Caco-2 (cell line): ENCODE measurements at regions not wholly inside any gene's neighbourhood (a gene's known extent, or its start where the extent isn't known, plus 50 kb on each side); places are given as distances from the start of the nearest gene placed in this dataset.

Experiments
- BruUV-seq: library from RNA; stranded (reverse); fragments of 400-500 nt; replicated peaks from 2 replicates; lab custom pipeline; 2021; lab: Mats Ljungman, UMichigan
- CTCF ChIA-PET: fragments of 300-600 bp; sonication (Branson Sonifier 250); formaldehyde crosslinking; loops from one replicate; lab custom pipeline; 2022; ENCODE audit warnings: antibody characterized with exemption; lab: Charles Lee
- POLR2A ChIA-PET: fragments of 300-600 bp; sonication (Branson Sonifier 250); formaldehyde crosslinking; loops from one replicate; lab custom pipeline; 2022; ENCODE audit warnings: antibody characterized with exemption; lab: Charles Lee
- DNase-seq, 2 experiments: peaks; one replicate each; pipeline versions ENCODE4 v3.0.0 to v3.0.0-alpha.2; 2020 to 2022
- H3K27me3 ChIP-seq: replicated peaks from 2 replicates; pipeline ENCODE4 v1.6.0; 2011; ENCODE audit warnings: low read length; ENCODE audit not compliant: control insufficient read depth, insufficient read depth
- H3K36me3 ChIP-seq: 2 replicates; pipeline ENCODE4 v1.5.1; 2011; ENCODE audit warnings: low read length; ENCODE audit not compliant: control insufficient read depth, insufficient read depth
- H3K4me1 ChIP-seq: fragments of 250-450 bp; sonication (Bioruptor Pico); 2 replicates; pipeline ENCODE4 v1.5.1; 2020; ENCODE audit warnings: mild to moderate bottlenecking
- H3K4me3 ChIP-seq: 2 replicates; pipeline ENCODE4 v1.5.1; 2011; ENCODE audit warnings: low read depth, mild to moderate bottlenecking, control low read depth, low read length
- H3K9me3 ChIP-seq: fragments of 250-450 bp; sonication (Bioruptor Pico); 2 replicates; pipeline ENCODE4 v1.5.1; 2020; ENCODE audit warnings: mild to moderate bottlenecking, moderate library complexity
- H3K27ac Mint-ChIP-seq: one replicate; pipeline ENCODE4 v1.8.0; 2022; ENCODE audit warnings: mixed read lengths; ENCODE audit not compliant: unreplicated experiment
- H3K27me3 Mint-ChIP-seq: one replicate; pipeline ENCODE4 v1.8.0; 2022; ENCODE audit warnings: mixed read lengths; ENCODE audit not compliant: insufficient read depth, unreplicated experiment
- H3K36me3 Mint-ChIP-seq: one replicate; pipeline ENCODE4 v1.8.0; 2022; ENCODE audit warnings: mild to moderate bottlenecking, mixed read lengths; ENCODE audit not compliant: insufficient read depth, unreplicated experiment
- H3K4me1 Mint-ChIP-seq: one replicate; pipeline ENCODE4 v1.8.0; 2022; ENCODE audit warnings: low read depth, mixed read lengths; ENCODE audit not compliant: unreplicated experiment
- H3K4me3 Mint-ChIP-seq: one replicate; pipeline ENCODE4 v1.8.0; 2022; ENCODE audit warnings: mild to moderate bottlenecking, moderate library complexity, mixed read lengths; ENCODE audit not compliant: unreplicated experiment
- H3K9me3 Mint-ChIP-seq: one replicate; pipeline ENCODE4 v1.8.0; 2022; ENCODE audit warnings: mixed read lengths; ENCODE audit not compliant: unreplicated experiment
- CTCF ChIP-seq, 2 experiments: fragments of 200-600 bp in 1 of 2; IDR thresholded peaks; 1 replicate in 1 of 2; 2 replicates in 1 of 2; pipeline versions ENCODE4 v1.5.1 to v1.8.0; 2011 to 2022; ENCODE audit warnings: antibody characterized with exemption in 1 of 2, control low read depth in 1 of 2, inconsistent platforms in 1 of 2, low read depth in 1 of 2, low read length in 1 of 2, mild to moderate bottlenecking in 1 of 2, moderate library complexity in 1 of 2; ENCODE audit not compliant: insufficient read depth in 1 of 2, severe bottlenecking in 1 of 2, unreplicated experiment in 1 of 2
- intact Hi-C: fragments of 100-400 bp; cut with micrococcal nuclease; formaldehyde crosslinking; loops from one replicate; pipeline ENCODE4 v1.10.0; 2022; ENCODE audit not compliant: unreplicated experiment

GRCh38 chr2:65654496-65654895 is 222.1 kb upstream of the SPRED2 start:
- Mint-ChIP-seq H3K36me3 (no peaks in the 10 kb centered on the region), H3K27me3 (no peaks in the 10 kb centered on the region), H3K4me1 (peaks cover 7% of the 10 kb centered on the region), H3K27ac (no peak overlapping the region), H3K4me3 (no peak overlapping the region), H3K9me3 (no peaks in the 10 kb centered on the region)
- intact Hi-C loops, result no loop called here
- Histone ChIP-seq H3K4me1 (peaks cover 10% of the 10 kb centered on the region), H3K36me3 (no peaks in the 10 kb centered on the region), H3K27me3 (no peaks in the 10 kb centered on the region), H3K4me3 (no peak overlapping the region), H3K9me3 (no peaks in the 10 kb centered on the region)
- no TSS peak for BruUV-seq
- no peak for DNase-seq
- ChIA-PET CTCF (no interaction called here), POLR2A (no interaction called here)
- no peak for TF ChIP-seq CTCF (IDR thresholded peaks at IDR 0.05; ENCODE audit: insufficient read depth in 1 of 2, low read depth in 1 of 2, low read length in 1 of 2, severe bottlenecking in 1 of 2, unreplicated experiment in 1 of 2)

GRCh38 chr2:65652066-65652465 is 219.7 kb upstream of the SPRED2 start:
- no peaks in the 10 kb centered on the region for H3K36me3 ChIP-seq
- ChIA-PET CTCF (no interaction called here), POLR2A (no interaction called here)
- H3K9me3 ChIP-seq, result no peaks in the 10 kb centered on the region
- H3K36me3 Mint-ChIP-seq, result no peaks in the 10 kb centered on the region
- H3K4me1 ChIP-seq, result no peaks in the 10 kb centered on the region
- no TSS peak for BruUV-seq
- H3K9me3 Mint-ChIP-seq, result no peaks in the 10 kb centered on the region
- no peak for DNase-seq
- intact Hi-C loops, result no loop called here
- H3K27ac Mint-ChIP-seq, result no peak overlapping the region
- no peak overlapping the region for H3K4me3 Mint-ChIP-seq
- no peak for TF ChIP-seq CTCF (IDR thresholded peaks at IDR 0.05; ENCODE audit: insufficient read depth in 1 of 2, low read depth in 1 of 2, low read length in 1 of 2, severe bottlenecking in 1 of 2, unreplicated experiment in 1 of 2)
- no peak overlapping the region for H3K4me3 ChIP-seq
- no peaks in the 10 kb centered on the region for H3K27me3 ChIP-seq
- no peaks in the 10 kb centered on the region for H3K4me1 Mint-ChIP-seq
- H3K27me3 Mint-ChIP-seq, result peaks cover 4% of the 10 kb centered on the region

- BruUV-seq, result no TSS peak
- no peak for TF ChIP-seq CTCF (IDR thresholded peaks at IDR 0.05; ENCODE audit: insufficient read depth in 1 of 2, low read depth in 1 of 2, low read length in 1 of 2, severe bottlenecking in 1 of 2, unreplicated experiment in 1 of 2)
- no peaks in the 10 kb centered on the region for H3K4me1 ChIP-seq
- no peaks in the 10 kb centered on the region for H3K9me3 Mint-ChIP-seq
- H3K27me3 ChIP-seq, result no peaks in the 10 kb centered on the region
- no peaks in the 10 kb centered on the region for H3K36me3 Mint-ChIP-seq
- no peak overlapping the region for H3K4me3 Mint-ChIP-seq
- H3K9me3 ChIP-seq, result no peaks in the 10 kb centered on the region
- POLR2A ChIA-PET, result no interaction called here
- H3K4me3 ChIP-seq, result no peak overlapping the region
- H3K4me1 Mint-ChIP-seq, result no peaks in the 10 kb centered on the region
- H3K27me3 Mint-ChIP-seq, result peaks cover 4% of the 10 kb centered on the region
- H3K27ac Mint-ChIP-seq, result no peak overlapping the region
- intact Hi-C loops, result no loop called here
- DNase-seq, result no peak
- CTCF ChIA-PET, result interaction anchor here (1.1 kb wide), 1 partner anchor 10 kb away, joined by 3 read pairs; no protein-coding TSS in a partner anchor
- H3K36me3 ChIP-seq, result no peaks in the 10 kb centered on the region
Observed at GRCh38 chr2:65649811-65650589, 217.6 kb upstream of the SPRED2 start.
